Right atrium auricular region (tissue), 2 donors: ENCODE measurements at regions not wholly inside any gene's neighbourhood (a gene's known extent, or its start where the extent isn't known, plus 50 kb on each side); places are given as distances from the start of the nearest gene placed in this dataset.
"Not testable (repeated sequence)": the region's sequence is repeated elsewhere in the genome, so short reads cannot be mapped to it uniquely, and the experiment has no call there.

ENCODE experiments used
- DNase-seq: peaks from one replicate; pipeline ENCODE4 v3.0.0-alpha.2; 2019; ENCODE audit warnings: low spot score
- H3K27ac ChIP-seq, 2 donors: fragments of 200-600 bp; sonication (generic); 1 replicate in 1 of 2; 2 replicates in 1 of 2; pipeline ENCODE4 v1.5.1; 2016 to 2019
- H3K27me3 ChIP-seq, 2 donors: fragments of 200-600 bp; sonication (generic); one replicate each; pipeline versions ENCODE4 v1.5.1 to v1.6.0; 2017 to 2019
- H3K36me3 ChIP-seq: fragments of 200-600 bp; sonication (generic); one replicate; pipeline ENCODE4 v1.5.1; 2016
- H3K4me1 ChIP-seq, 2 donors: fragments of 200-600 bp; sonication (generic); one replicate each; pipeline versions ENCODE4 v1.5.1 to v1.6.0; 2017 to 2019
- H3K4me3 ChIP-seq, 2 donors: fragments of 200-600 bp; sonication (generic); 1 replicate in 1 of 2; 2 replicates in 1 of 2; pipeline ENCODE4 v1.5.1; 2017 to 2019; ENCODE audit warnings: mild to moderate bottlenecking in 1 of 2, moderate library complexity in 1 of 2
- H3K9me3 ChIP-seq, 2 donors: fragments of 200-600 bp; sonication (generic); one replicate each; pipeline ENCODE4 v1.5.1; 2019
- CTCF ChIP-seq, 2 donors: fragments of 200-600 bp; sonication (generic); IDR thresholded peaks; one replicate each; pipeline ENCODE4 v1.5.1; 2019; ENCODE audit warnings: antibody characterized with exemption in 2 of 2

- Histone ChIP-seq H3K27ac (no peak overlapping the region), H3K36me3 (no peaks in the 10 kb centered on the region), H3K9me3 (no peaks in the 10 kb centered on the region), H3K4me3 (no peak overlapping the region), H3K27me3 (no peaks in the 10 kb centered on the region), H3K4me1 (peaks cover 0 to under 1% of the 10 kb centered on the region in 2 donors)
- DNase-seq = no peak
- no peak for TF ChIP-seq CTCF (IDR thresholded peaks at IDR 0.05)
Measured at GRCh38 chr10:62589689-62590088, 214.8 kb upstream of the ADO start.

- Histone ChIP-seq H3K9me3 (no peaks in the 10 kb centered on the region), H3K36me3 (no peaks in the 10 kb centered on the region), H3K27me3 (no peaks in the 10 kb centered on the region), H3K4me3 (no peak overlapping the region), H3K4me1 (no peaks in the 10 kb centered on the region), H3K27ac (no peak overlapping the region)
- DNase-seq = no peak
- TF ChIP-seq CTCF (IDR thresholded peaks at IDR 0.05) = no peak
Measured at GRCh38 chr10:62590306-62590705, 214.2 kb upstream of the ADO start.

- Histone ChIP-seq H3K4me3 (no peak overlapping the region), H3K27me3 (no peaks in the 10 kb centered on the region), H3K9me3 (no peaks in the 10 kb centered on the region), H3K27ac (no peak overlapping the region), H3K36me3 (no peaks in the 10 kb centered on the region), H3K4me1 (no peaks in the 10 kb centered on the region)
- TF ChIP-seq CTCF (IDR thresholded peaks at IDR 0.05) = peak; percentile 79 to 92
- DNase-seq = no peak
Measured at GRCh38 chr10:62594093-62594520, 210.4 kb upstream of the ADO start.

GRCh38 chr10:62597226-62597625, 207.3 kb upstream of the ADO start:
- no peaks in the 10 kb centered on the region for H3K36me3 ChIP-seq
- no peak overlapping the region for H3K27ac ChIP-seq
- DNase-seq = no peak
- no peak overlapping the region for H3K4me3 ChIP-seq
- H3K27me3 ChIP-seq = no peaks in the 10 kb centered on the region
- TF ChIP-seq CTCF (IDR thresholded peaks at IDR 0.05) = no peak
- peaks cover 0 to 11% of the 10 kb centered on the region in 2 donors for H3K9me3 ChIP-seq
- no peaks in the 10 kb centered on the region for H3K4me1 ChIP-seq

GRCh38 chr10:62599161-62599560, 205.4 kb upstream of the ADO start:
- H3K27ac ChIP-seq = no peak overlapping the region
- H3K36me3 ChIP-seq = no peaks in the 10 kb centered on the region
- no peaks in the 10 kb centered on the region for H3K27me3 ChIP-seq
- peaks cover 0 to 11% of the 10 kb centered on the region in 2 donors for H3K9me3 ChIP-seq
- no peak for TF ChIP-seq CTCF (IDR thresholded peaks at IDR 0.05)
- no peaks in the 10 kb centered on the region for H3K4me1 ChIP-seq
- no peak for DNase-seq
- no peak overlapping the region for H3K4me3 ChIP-seq

GRCh38 chr10:62606551-62606950, 198.0 kb upstream of the ADO start:
- H3K36me3 ChIP-seq, DNase-seq, H3K4me3 ChIP-seq, H3K4me1 ChIP-seq, H3K27me3 ChIP-seq, H3K27ac ChIP-seq, H3K9me3 ChIP-seq: not testable (repeated sequence)

- H3K4me1 ChIP-seq, H3K27ac ChIP-seq, DNase-seq, H3K36me3 ChIP-seq, H3K4me3 ChIP-seq, H3K9me3 ChIP-seq, H3K27me3 ChIP-seq: not testable (repeated sequence)
Measured at GRCh38 chr10:62608189-62608875, 196.2 kb upstream of the ADO start.
